GM21786 (cell line): ENCODE measurements at regions not wholly inside any gene's neighbourhood (a gene's known extent, or its start where the extent isn't known, plus 50 kb on each side); places are given as distances from the start of the nearest gene placed in this dataset.
"Not testable (repeated sequence)": the region's sequence is repeated elsewhere in the genome, so short reads cannot be mapped to it uniquely, and the experiment has no call there.

Experiments
- ATAC-seq: cut with Tn5 transposase; IDR thresholded peaks from one replicate; pipeline ENCODE4 v1.9.1; 2021; ENCODE audit not compliant: unreplicated experiment

DNA sequence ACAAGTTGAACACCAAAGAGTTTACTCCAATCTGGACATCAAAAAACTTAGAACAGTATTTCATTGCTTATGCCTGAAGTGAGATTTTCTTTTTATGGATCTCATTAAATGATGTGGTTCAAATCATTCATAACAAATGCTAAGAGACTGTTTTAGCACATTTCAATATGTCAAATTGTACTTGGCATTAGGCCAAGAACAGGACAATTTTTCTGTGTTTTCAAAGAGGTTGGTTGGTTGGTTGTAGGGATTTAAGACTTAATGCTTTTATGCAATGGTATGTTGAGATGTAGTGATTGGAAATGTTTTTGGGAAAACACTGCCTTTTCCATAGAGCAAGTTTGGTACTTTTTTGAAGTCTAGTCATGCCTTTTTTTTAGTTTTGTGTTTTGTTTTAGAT is 510.4 kb downstream of the ZNF674 start:
- ATAC-seq: no peak

GRCh38 chrX:46029777-46030176 is 515.4 kb downstream of the ZNF674 start:
- no peak for ATAC-seq

DNA sequence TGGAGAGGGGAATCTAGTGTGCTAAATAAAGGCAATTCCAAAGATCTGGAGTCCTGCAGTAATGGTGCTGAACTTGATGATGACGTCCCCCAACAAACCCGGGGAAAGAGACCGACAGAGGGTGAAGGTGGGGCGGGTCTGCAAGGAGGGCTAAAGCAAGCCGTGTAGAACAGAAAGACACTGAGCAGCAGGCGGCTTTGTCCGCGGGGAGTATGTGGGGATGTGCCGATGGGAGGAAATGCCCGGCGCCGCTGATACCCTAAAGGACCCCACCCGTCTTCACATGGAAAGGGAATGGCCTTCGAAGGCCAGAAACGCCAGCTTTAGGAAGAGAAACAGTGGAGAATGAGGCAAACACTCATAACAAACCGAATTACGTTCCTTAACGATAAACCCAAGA is 528.9 kb downstream of the ZNF674 start:
- no peak for ATAC-seq

DNA sequence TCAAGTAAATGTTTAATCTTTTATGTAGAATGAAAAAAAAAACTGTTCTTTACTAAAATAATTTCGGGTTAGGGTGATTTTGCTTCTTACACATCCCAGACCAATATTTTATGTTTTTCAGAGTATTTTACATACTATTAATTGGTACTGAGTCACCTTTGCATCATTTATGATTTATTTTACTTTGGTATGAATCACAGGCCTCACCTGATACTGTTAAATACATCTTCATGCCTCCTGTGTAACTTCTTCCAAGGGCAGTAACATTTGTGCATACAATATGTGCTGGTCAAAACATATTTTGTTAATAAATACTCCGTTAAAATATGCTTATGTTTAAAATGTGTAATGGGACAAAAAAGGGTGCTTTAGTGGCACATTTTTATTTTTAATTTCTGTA is 529.6 kb downstream of the ZNF674 start:
- no peak for ATAC-seq

DNA sequence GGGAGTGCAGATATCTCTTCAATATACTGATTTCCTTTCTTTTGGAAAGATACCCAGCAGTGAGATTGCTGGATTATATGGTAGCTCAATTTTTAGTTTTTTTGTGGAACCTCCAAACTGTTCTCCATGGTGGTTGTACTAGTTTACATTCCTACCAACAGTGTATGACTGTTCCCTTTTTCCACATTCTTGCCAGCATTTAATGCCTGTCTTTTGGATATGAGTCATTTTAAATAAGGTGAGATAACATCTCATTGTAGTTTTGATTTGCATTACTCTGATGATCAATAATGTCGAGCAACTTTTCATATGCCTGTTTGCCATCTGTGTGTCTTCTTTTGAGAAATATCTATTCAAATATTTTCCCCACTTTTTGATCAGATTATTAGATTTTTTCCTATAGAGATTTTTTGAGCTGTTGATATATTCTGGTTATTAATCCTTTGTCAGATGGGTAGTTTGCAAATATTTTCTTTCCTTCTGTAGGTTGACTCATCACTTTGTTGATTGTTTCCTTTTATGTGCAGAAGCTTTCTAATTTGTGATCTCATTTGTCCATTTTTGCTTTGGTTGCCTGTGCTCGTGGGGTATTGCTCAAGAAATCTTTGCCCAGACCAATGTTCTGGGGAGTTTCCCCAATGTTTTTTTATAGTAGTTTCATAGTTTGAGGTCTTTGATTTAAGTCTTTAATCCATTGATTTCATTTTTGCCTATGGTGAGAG is 552.7 kb downstream of the ZNF674 start:
- no peak for ATAC-seq

DNA sequence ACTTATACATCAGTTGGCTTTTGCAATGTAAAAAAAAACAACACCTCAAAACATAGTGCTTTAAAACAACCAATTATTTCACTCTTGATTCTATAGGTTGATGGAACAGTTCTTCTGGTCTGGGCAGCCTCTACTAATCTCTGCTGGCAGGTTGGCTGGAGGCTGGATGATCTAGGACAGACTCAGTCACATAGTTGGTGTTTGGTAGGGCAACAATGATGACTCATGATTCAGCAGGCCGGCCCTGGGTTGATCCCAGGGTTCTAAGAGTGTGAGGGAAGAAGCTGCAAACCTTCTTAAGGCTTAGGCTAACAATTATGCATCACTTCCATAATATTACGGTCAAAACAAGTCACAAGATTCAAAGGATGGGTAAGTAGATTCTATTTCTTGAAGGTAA is 558.2 kb downstream of the ZNF674 start:
- no peak for ATAC-seq

- ATAC-seq: no peak
Measured at GRCh38 chrX:45986081-45986480, 559.1 kb downstream of the ZNF674 start.

DNA sequence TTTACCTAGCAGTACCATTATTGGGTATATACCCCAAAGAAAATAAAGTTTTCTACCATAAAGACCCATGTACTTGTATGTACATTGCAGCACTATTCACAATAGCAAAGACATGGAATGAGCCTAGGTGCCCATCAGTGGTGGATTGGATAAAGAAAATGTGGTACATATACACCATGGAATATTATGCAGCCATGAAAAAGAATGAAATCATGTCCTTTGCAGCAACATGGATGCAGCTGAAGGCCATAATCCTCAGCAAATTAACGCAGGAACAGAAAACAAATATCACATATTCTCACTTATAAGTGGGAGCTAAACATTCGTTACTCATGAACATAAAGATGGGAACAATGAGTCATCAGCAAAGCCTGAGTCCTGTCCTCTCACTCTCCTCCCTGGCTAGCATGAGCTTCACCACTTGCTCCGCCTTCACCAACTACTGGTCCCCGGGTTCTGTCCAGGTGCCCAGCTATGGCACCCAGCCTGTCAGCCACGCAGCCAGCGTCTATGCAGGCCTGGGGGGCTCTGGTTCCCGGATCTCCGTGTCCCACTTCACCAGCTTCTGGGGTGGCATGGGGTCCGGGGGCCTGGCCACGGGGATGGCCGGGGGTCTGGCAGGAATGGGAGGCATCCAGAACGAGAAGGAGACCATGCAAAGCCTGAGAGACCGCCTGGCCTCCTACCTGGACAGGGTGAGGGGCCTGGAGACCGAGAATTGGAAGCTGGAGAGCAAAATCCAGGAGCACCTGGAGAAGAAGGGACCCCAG is 562.1 kb downstream of the ZNF674 start:
- not testable (repeated sequence) for ATAC-seq

- no peak for ATAC-seq
Measured at GRCh38 chrX:45980726-45981125, 564.5 kb downstream of the ZNF674 start.

DNA sequence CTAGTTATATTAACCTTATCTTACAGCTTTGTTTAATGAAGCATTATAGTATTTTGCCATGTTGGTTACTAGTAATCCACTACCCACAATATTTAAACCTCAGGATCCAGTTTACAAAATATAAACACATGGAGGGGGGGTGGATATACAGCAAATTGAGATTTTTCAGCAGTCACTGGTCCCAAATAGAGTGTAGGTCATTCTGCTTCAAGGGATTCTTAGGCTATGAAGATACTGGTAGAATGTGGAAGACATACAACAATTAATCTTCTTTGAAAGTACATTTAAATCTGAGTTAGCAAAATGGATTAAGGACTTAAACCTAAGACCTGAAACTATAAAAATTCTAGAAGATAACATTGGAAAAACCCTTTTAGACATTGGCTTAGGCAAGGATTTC is 569.6 kb downstream of the ZNF674 start:
- ATAC-seq: no peak

GRCh38 chrX:45972636-45973035 is 572.6 kb downstream of the ZNF674 start:
- no peak for ATAC-seq

- ATAC-seq: no peak
Measured at GRCh38 chrX:45959567-45959966, 585.7 kb downstream of the ZNF674 start.

DNA sequence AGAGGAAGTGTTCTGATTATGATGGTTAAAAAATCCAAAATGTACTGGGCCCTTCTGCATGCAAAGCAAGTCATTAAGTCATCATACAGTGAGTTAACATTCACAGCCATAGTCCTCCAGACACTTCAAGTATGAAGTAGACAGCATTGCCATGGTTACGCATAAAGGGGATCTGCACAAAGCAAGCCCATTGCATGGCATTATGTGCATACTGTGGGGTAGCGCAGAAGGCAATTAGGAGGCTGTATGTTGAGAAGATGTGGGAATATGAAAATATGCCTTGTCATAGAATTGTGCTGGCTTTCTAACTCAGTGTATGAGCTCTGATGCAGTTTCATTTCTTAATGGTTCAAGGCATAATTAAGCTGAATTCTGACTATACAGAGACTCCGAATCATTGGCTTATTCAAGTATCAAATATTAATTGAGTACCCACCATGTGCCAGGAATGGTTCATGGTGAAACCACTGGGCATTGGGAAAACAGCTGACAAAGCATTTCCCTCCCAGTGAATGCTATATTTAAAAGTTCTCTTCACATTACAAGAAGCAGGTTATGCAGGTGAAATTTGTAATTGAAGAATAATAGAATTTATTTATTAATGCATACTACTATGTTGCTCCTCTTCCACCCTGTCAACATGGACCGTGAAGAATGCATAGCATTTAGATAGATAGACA is 588.9 kb downstream of the ZNF674 start:
- ATAC-seq: no peak

- ATAC-seq: no peak
Measured at GRCh38 chrX:45955661-45956060, 589.6 kb downstream of the ZNF674 start.

DNA sequence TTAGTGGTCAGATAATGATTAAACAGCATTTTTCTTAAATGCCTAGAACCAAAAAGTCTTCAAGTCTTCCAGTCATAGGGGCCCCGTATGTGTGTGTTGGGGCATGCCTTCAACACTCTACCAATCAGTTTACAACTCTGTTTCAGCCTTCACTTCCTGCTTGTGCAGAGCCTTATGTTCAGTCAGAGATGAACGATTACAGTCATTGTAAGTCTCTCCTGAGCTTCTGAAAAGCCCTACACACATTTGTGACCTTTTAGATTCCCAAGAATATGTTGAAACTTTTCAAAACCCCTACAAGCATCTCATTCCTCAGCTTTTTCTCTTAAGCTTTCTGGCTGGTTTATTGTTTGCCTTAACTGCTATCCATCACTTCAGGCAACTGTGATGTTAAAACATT is 591.2 kb downstream of the ZNF674 start:
- ATAC-seq: no peak

DNA sequence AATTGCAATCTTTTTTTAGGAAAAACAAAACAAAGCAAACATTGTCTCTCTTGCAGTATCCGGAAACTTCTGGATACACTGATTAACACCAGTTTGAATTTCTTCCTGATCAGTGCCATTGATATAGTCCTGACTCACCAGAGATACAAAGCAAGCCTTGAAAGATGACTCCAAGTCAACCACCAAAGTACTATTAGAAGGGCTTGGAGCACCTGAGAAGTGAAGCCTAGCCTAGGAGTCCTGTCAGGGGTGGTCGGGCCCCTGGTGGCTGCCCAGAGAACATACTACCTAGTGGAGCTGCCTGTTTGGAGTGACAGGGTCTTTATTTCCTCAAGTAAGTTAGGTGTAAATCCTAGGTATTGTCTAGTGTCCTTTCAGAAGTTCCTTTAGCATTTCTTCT is 593.2 kb downstream of the ZNF674 start:
- no peak for ATAC-seq

- no peak for ATAC-seq
Measured at GRCh38 chrX:45935408-45935807, 609.8 kb downstream of the ZNF674 start.

DNA sequence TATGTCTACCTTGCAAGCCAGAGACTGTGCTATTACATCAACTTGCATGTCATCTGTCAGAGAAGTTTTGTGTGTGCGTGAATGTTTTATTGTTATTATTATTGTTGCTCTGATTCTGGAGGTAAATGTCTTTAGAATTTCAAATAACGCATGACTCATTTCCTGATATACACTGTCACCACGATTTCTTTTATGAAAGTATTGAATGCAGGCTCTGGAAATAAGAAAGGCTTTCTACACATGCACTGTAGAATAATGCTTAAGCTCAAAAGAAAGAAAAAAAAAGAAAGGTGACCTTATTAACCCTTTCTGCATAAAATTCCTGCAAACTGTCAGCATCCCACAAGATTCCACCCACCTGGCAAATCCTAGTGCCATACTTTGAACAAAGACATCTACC is 632.9 kb downstream of the ZNF674 start:
- no peak for ATAC-seq

DNA sequence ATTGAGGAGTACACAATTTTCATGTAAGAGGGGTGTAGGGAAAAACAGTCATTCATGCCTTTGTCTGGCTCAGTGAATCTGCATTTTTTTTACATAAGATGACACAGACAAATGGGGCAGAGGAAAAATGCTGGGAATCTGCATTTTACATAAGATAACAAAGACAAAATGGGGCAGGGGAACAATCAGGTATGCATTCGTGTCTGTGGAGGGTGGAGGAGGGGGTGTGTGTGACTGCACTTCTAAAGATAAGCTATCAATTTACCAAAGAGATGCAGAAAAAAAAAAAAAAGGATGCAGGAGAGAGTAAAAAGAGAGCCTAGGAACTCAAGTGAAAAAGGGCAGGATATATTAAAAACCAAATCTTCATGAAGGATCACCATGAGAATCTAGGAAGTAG is 637.4 kb downstream of the ZNF674 start:
- no peak for ATAC-seq

- no peak for ATAC-seq
Measured at GRCh38 chrX:45903781-45904201, 641.4 kb downstream of the ZNF674 start.

- no peak for ATAC-seq
Measured at GRCh38 chrX:45900766-45901615, 644.2 kb downstream of the ZNF674 start.
